ENCODE measurements at regions not wholly inside any gene's neighbourhood (a gene's known extent, or its start where the extent isn't known, plus 50 kb on each side); places are given as distances from the start of the nearest gene placed in this dataset.

DNA sequence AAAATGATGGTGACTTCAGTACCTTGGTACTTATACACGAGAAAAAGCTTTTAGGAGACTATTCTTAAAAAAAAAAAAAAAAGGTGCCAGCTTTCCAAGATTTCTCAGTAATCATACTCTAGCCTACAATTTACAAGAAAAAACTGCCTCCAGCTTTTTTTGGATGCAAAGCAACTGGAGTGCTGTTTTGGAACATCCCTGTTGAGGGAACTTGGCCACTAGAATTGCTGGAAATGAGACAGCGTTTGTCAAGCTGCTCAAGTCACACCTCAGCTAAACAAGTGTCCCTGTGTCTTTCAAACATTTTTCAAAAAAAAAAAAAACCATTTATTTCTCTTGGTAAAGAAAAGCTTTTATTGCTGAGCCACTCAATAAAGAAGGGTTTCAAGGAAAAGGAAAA, 413.1 kb upstream of the ARGLU1 start:
- TF ChIP-seq, protein P1, sequence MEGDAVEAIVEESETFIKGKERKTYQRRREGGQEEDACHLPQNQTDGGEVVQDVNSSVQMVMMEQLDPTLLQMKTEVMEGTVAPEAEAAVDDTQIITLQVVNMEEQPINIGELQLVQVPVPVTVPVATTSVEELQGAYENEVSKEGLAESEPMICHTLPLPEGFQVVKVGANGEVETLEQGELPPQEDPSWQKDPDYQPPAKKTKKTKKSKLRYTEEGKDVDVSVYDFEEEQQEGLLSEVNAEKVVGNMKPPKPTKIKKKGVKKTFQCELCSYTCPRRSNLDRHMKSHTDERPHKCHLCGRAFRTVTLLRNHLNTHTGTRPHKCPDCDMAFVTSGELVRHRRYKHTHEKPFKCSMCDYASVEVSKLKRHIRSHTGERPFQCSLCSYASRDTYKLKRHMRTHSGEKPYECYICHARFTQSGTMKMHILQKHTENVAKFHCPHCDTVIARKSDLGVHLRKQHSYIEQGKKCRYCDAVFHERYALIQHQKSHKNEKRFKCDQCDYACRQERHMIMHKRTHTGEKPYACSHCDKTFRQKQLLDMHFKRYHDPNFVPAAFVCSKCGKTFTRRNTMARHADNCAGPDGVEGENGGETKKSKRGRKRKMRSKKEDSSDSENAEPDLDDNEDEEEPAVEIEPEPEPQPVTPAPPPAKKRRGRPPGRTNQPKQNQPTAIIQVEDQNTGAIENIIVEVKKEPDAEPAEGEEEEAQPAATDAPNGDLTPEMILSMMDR (IDR thresholded peaks at IDR 0.05): no peak
- TF ChIP-seq POLR2A (IDR thresholded peaks at IDR 0.05): no peak

Measured in thyroid gland (tissue), 4 donors.